GM23338 (cell line): ENCODE measurements at regions not wholly inside any gene's neighbourhood (a gene's known extent, or its start where the extent isn't known, plus 50 kb on each side); places are given as distances from the start of the nearest gene placed in this dataset.

Source experiments
- ATAC-seq: fragments of 200-7000 bp; cut with Tn5 transposase; 3 replicates; pipeline ENCODE4 v1.9.1; 2020
- DNase-seq: peaks from one replicate; pipeline ENCODE4 v3.0.0-alpha.2; 2015; ENCODE audit warnings: low spot score
- H2AFZ ChIP-seq: fragments of 200-600 bp; sonication (generic); 2 replicates; pipeline ENCODE4 v1.8.0; 2016; ENCODE audit warnings: antibody characterized with exemption, mild to moderate bottlenecking, moderate library complexity
- H3F3A ChIP-seq: fragments of 200-600 bp; sonication (generic); replicated peaks from 2 replicates; pipeline ENCODE4 v1.8.0; 2017; ENCODE audit warnings: antibody characterized with exemption, mixed run types, low read depth
- H3K27ac ChIP-seq: fragments of 200-600 bp; sonication (generic); 2 replicates; pipeline ENCODE4 v1.6.1; 2016; ENCODE audit warnings: low read depth
- H3K27me3 ChIP-seq: fragments of 200-600 bp; sonication (generic); 2 replicates; pipeline ENCODE4 v1.8.0; 2016; ENCODE audit warnings: mild to moderate bottlenecking, mixed run types, moderate library complexity; ENCODE audit not compliant: insufficient read depth
- H3K36me3 ChIP-seq: fragments of 200-600 bp; sonication (generic); 2 replicates; pipeline ENCODE4 v1.8.0; 2016; ENCODE audit warnings: mild to moderate bottlenecking; ENCODE audit not compliant: insufficient read depth
- H3K4me1 ChIP-seq: fragments of 200-600 bp; sonication (generic); 2 replicates; pipeline ENCODE4 v1.8.0; 2016; ENCODE audit warnings: mild to moderate bottlenecking, moderate library complexity; ENCODE audit not compliant: insufficient read depth
- H3K4me2 ChIP-seq: fragments of 200-600 bp; sonication (generic); 2 replicates; pipeline ENCODE4 v1.7.1; 2017; ENCODE audit warnings: mixed run types
- H3K4me3 ChIP-seq: fragments of 200-600 bp; sonication (generic); 2 replicates; pipeline ENCODE4 v1.6.1; 2016; ENCODE audit warnings: mixed run types
- H3K79me2 ChIP-seq: fragments of 200-600 bp; sonication (generic); replicated peaks from 2 replicates; pipeline ENCODE4 v1.8.0; 2017; ENCODE audit warnings: mild to moderate bottlenecking; ENCODE audit not compliant: insufficient read depth
- H3K9me2 ChIP-seq: fragments of 200-600 bp; sonication (generic); 2 replicates; pipeline ENCODE4 v1.8.0; 2017; ENCODE audit not compliant: insufficient read depth
- H4K20me1 ChIP-seq: fragments of 200-600 bp; sonication (generic); replicated peaks from 2 replicates; pipeline ENCODE4 v1.8.0; 2017; ENCODE audit warnings: mild to moderate bottlenecking; ENCODE audit not compliant: insufficient read depth
- H3K27ac Mint-ChIP-seq: 2 replicates; pipeline ENCODE4 v1.8.0; 2020; ENCODE audit warnings: inconsistent platforms, mild to moderate bottlenecking, moderate library complexity, mixed read lengths
- H3K27me3 Mint-ChIP-seq: 3 replicates; pipeline ENCODE4 v1.8.0; 2022; ENCODE audit warnings: low read depth, mild to moderate bottlenecking, moderate library complexity, mixed read lengths, inconsistent platforms; ENCODE audit not compliant: insufficient read depth, poor library complexity
- H3K36me3 Mint-ChIP-seq: 3 replicates; pipeline ENCODE4 v1.8.0; 2021; ENCODE audit warnings: low read depth, mild to moderate bottlenecking, inconsistent platforms, moderate library complexity, mixed read lengths
- H3K4me1 Mint-ChIP-seq: 3 replicates; pipeline ENCODE4 v1.8.0; 2020; ENCODE audit warnings: mild to moderate bottlenecking, inconsistent platforms, mixed read lengths
- H3K4me3 Mint-ChIP-seq: 3 replicates; pipeline ENCODE4 v1.8.0; 2021; ENCODE audit warnings: moderate library complexity, mild to moderate bottlenecking, inconsistent platforms, mixed read lengths
- H3K9me3 Mint-ChIP-seq: 3 replicates; pipeline ENCODE4 v1.8.0; 2020; ENCODE audit warnings: moderate library complexity, mild to moderate bottlenecking, inconsistent platforms, mixed read lengths
- CREB1 ChIP-seq: fragments of 250-450 bp; sonication (Bioruptor Pico); IDR thresholded peaks from 2 replicates; pipeline ENCODE4 v1.5.0; 2020; ENCODE audit warnings: low read depth, mild to moderate bottlenecking, moderate library complexity
- ETS1 ChIP-seq: IDR thresholded peaks from 2 replicates; pipeline ENCODE4 v1.6.1; 2016; ENCODE audit warnings: antibody characterized with exemption
- EZH2 ChIP-seq: fragments of 200-600 bp; sonication (generic); IDR thresholded peaks from one replicate; pipeline ENCODE4 v1.8.0; 2017; ENCODE audit warnings: antibody characterized with exemption, mild to moderate bottlenecking, low read depth; ENCODE audit not compliant: unreplicated experiment
- NANOG ChIP-seq: IDR thresholded peaks from 2 replicates; pipeline ENCODE4 v1.6.1; 2016; ENCODE audit warnings: antibody characterized with exemption, borderline replicate concordance
- POLR2AphosphoS5 ChIP-seq: IDR thresholded peaks from 2 replicates; pipeline ENCODE4 v1.6.1; 2016; ENCODE audit warnings: antibody characterized with exemption, low read depth
- STAT1 ChIP-seq: IDR thresholded peaks from one replicate; pipeline ENCODE4 v1.6.1; 2016; ENCODE audit warnings: antibody characterized with exemption; ENCODE audit not compliant: unreplicated experiment
- ZNF114 ChIP-seq: fragments of 250-450 bp; sonication (Bioruptor Pico); IDR thresholded peaks from 2 replicates; pipeline ENCODE4 v1.5.0; 2020; ENCODE audit warnings: mild to moderate bottlenecking, moderate library complexity
- ZNF462 ChIP-seq: fragments of 250-450 bp; sonication (Bioruptor Pico); IDR thresholded peaks from 2 replicates; pipeline ENCODE4 v1.5.0; 2020; ENCODE audit warnings: mild to moderate bottlenecking, moderate library complexity

- TF ChIP-seq ETS1 (no peak), ZNF114 (no peak), POLR2AphosphoS5 (no peak), NANOG (no peak)
Observed at GRCh38 chr18:22349966-22350365, 67.7 kb downstream of the CTAGE1 start (continued).

- H3K9me2 ChIP-seq = no peaks in the 10 kb centered on the region
- H3K4me3 Mint-ChIP-seq = peak overlapping the region; percentile 79
- H3K36me3 ChIP-seq = no peaks in the 10 kb centered on the region
- H3K27ac ChIP-seq = no peak overlapping the region
- DNase-seq (no peak), ATAC-seq (no peak)
- peak overlapping the region; percentile 97 for H2AFZ ChIP-seq
- no peak for TF ChIP-seq ZNF114
- TF ChIP-seq EZH2 = peak; percentile 69
- no peak for TF ChIP-seq ETS1
- TF ChIP-seq STAT1 = no peak
- no peaks in the 10 kb centered on the region for H3K9me3 Mint-ChIP-seq
- H3K4me3 ChIP-seq = peak overlapping the region; percentile 68
- peaks cover 72% of the 10 kb centered on the region for H3K27me3 Mint-ChIP-seq
- peaks cover 92% of the 10 kb centered on the region for H3K27me3 ChIP-seq
- peaks cover 36% of the 10 kb centered on the region for H3K4me1 Mint-ChIP-seq
- H3K4me2 ChIP-seq = peak overlapping the region; percentile 90
- no peaks in the 10 kb centered on the region for H3K79me2 ChIP-seq
- peaks cover 26% of the 10 kb centered on the region for H4K20me1 ChIP-seq
- H3F3A ChIP-seq = peaks cover 7% of the 10 kb centered on the region
- H3K36me3 Mint-ChIP-seq = no peaks in the 10 kb centered on the region
- peaks cover 22% of the 10 kb centered on the region for H3K4me1 ChIP-seq
- H3K27ac Mint-ChIP-seq = no peak overlapping the region
Observed at GRCh38 chr18:22349317-22349898, 68.3 kb downstream of the CTAGE1 start.

GRCh38 chr18:22348521-22349316 lies 69.0 kb downstream of the CTAGE1 start:
- peak overlapping the region; percentile 90 for H3K4me2 ChIP-seq
- ATAC-seq = peak; percentile 78
- H4K20me1 ChIP-seq = peaks cover 26% of the 10 kb centered on the region
- peaks cover 7% of the 10 kb centered on the region for H3F3A ChIP-seq
- Mint-ChIP-seq H3K27me3 (peaks cover 72% of the 10 kb centered on the region), H3K27ac (no peak overlapping the region), H3K4me1 (peaks cover 36% of the 10 kb centered on the region), H3K36me3 (no peaks in the 10 kb centered on the region), H3K4me3 (peak overlapping the region; percentile 79), H3K9me3 (no peaks in the 10 kb centered on the region)
- no peak overlapping the region for H3K27ac ChIP-seq
- no peaks in the 10 kb centered on the region for H3K36me3 ChIP-seq
- peak; percentile 80 for DNase-seq
- peaks cover 96% of the 10 kb centered on the region for H3K27me3 ChIP-seq
- peaks cover 22% of the 10 kb centered on the region for H3K4me1 ChIP-seq
- H3K4me3 ChIP-seq = peak overlapping the region; percentile 68
- no peaks in the 10 kb centered on the region for H3K9me2 ChIP-seq
- no peaks in the 10 kb centered on the region for H3K79me2 ChIP-seq
- H2AFZ ChIP-seq = peak overlapping the region; percentile 97
- no peak for TF ChIP-seq CREB1 (CRISPR knock-in tag)
- no peak for TF ChIP-seq STAT1
- no peak for TF ChIP-seq ETS1
- TF ChIP-seq ZNF462 (CRISPR knock-in tag) = no peak
